Transverse colon (tissue), 4 donors: ENCODE measurements at regions not wholly inside any gene's neighbourhood (a gene's known extent, or its start where the extent isn't known, plus 50 kb on each side); places are given as distances from the start of the nearest gene placed in this dataset.

Experiments
- DNase-seq: peaks from one replicate; pipeline ENCODE4 v3.0.0-alpha.2; 2019
- H3K27ac ChIP-seq, 4 donors: fragments of 200-600 bp; sonication (generic); 2 replicates each; pipeline ENCODE4 v1.5.1; 2016 to 2018; ENCODE audit warnings: inconsistent platforms in 4 of 4
- H3K27me3 ChIP-seq: fragments of 200-600 bp; sonication (generic); 2 replicates; pipeline ENCODE4 v1.5.1; 2017; ENCODE audit warnings: inconsistent platforms
- H3K36me3 ChIP-seq, 4 donors: fragments of 200-600 bp; sonication (generic); 2 replicates each; pipeline ENCODE4 v1.5.1; 2017 to 2019; ENCODE audit warnings: inconsistent platforms in 4 of 4
- H3K4me1 ChIP-seq, 4 donors: fragments of 200-600 bp; sonication (generic); 2 replicates each; pipeline ENCODE4 v1.5.1; 2017 to 2020; ENCODE audit warnings: inconsistent platforms in 4 of 4
- H3K4me3 ChIP-seq, 4 donors: fragments of 200-600 bp; sonication (generic); 1 replicate in 1 of 4; 2 replicates in 3 of 4; pipeline versions ENCODE4 v1.5.1 to v1.6.1; 2017 to 2019; ENCODE audit warnings: inconsistent platforms in 4 of 4
- H3K9me3 ChIP-seq, 2 donors: fragments of 200-600 bp; sonication (generic); 2 replicates each; pipeline ENCODE4 v1.5.1; 2017 to 2019; ENCODE audit warnings: inconsistent platforms in 2 of 2
- CTCF ChIP-seq, 5 experiments: fragments of 200-600 bp in 3 of 5; fragments of 450-650 bp in 2 of 5; sonication (generic) in 3 of 5; IDR thresholded peaks; 1 replicate in 2 of 5; 2 replicates in 3 of 5; pipeline ENCODE4 v1.5.1; 2016 to 2017; ENCODE audit warnings: antibody characterized with exemption in 5 of 5, inconsistent platforms in 3 of 5, mild to moderate bottlenecking in 2 of 5, moderate library complexity in 1 of 5
- EP300 ChIP-seq: sonication (generic); formaldehyde crosslinking; IDR thresholded peaks from one replicate; pipeline ENCODE4 v1.6.1; 2017; ENCODE audit warnings: antibody characterized with exemption, low read depth
- POLR2A ChIP-seq: fragments of 450-650 bp; IDR thresholded peaks from one replicate; pipeline ENCODE4 v1.6.1; 2016; ENCODE audit warnings: antibody characterized with exemption, mild to moderate bottlenecking, moderate library complexity
- POLR2AphosphoS5 ChIP-seq, 3 donors: sonication (generic); formaldehyde crosslinking; IDR thresholded peaks; one replicate each; pipeline ENCODE4 v1.6.1; 2016; ENCODE audit warnings: antibody characterized with exemption in 3 of 3
- WGBS, 2 donors: methylation state at CpG; one replicate each; pipeline ENCODE4 v1.1.5; 2018; ENCODE audit warnings: low coverage in 1 of 2; 5-methylcytosine and 5-hydroxymethylcytosine counted together
- in situ Hi-C, 4 donors: fragments of 200-750 bp; cut with MboI; loops; one replicate each; pipeline versions ENCODE4 v1.15.0 to v1.15.1; 2017; ENCODE audit warnings: low sequenced_read_pairs in 3 of 4, low pct_ligation_motif_present in 1 of 4, low pct_unique_long_range_greater_than_20kb in 1 of 4
- intact Hi-C: fragments of 100-400 bp; cut with DNase I; formaldehyde crosslinking; loops from one replicate; pipeline ENCODE4 v1.15.1; 2023; ENCODE audit warnings: low total_unique reads

GRCh38 chr14:80105488-80105994, 105.8 kb downstream of the DIO2 start:
- TF ChIP-seq CTCF (IDR thresholded peaks at IDR 0.05) (no peak), EP300 (no peak), POLR2AphosphoS5 (IDR thresholded peaks at IDR 0.05) (no peak), POLR2A (no peak)
- in situ Hi-C loops (no loop called here), intact Hi-C loops (no loop called here)
- no peaks in the 10 kb centered on the region for H3K27me3 ChIP-seq
- H3K4me1 ChIP-seq, result no peaks in the 10 kb centered on the region
- H3K9me3 ChIP-seq, result no peaks in the 10 kb centered on the region
- no peak overlapping the region for H3K4me3 ChIP-seq
- H3K36me3 ChIP-seq, result no peaks in the 10 kb centered on the region
- DNase-seq, result no peak
- WGBS, 2 donors, result 44 to 54% methylated on average over 5 of the region's 5 CpGs
- no peak overlapping the region for H3K27ac ChIP-seq

DNA sequence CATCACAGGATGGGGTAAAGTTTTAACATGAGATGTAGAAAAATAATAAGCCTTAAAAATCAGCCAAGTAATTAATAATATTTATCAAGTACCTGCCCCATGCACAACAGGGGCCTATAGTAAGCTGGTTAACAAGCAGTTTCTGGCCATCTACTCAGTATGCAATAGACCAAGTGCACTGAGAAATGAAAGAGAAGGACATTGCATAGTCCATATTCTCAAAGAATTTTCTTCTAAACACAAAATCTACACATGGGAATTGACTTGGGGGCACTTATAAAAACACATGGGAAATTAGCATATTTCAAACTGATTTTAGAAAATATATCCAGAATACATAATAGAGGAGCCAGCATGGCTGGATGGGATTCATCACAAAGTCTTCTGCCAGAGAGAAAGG, 109.5 kb downstream of the DIO2 start:
- Histone ChIP-seq H3K4me3 (no peak overlapping the region), H3K27ac (no peak overlapping the region), H3K4me1 (no peaks in the 10 kb centered on the region), H3K36me3 (no peaks in the 10 kb centered on the region), H3K27me3 (no peaks in the 10 kb centered on the region), H3K9me3 (no peaks in the 10 kb centered on the region)
- no peak for TF ChIP-seq EP300
- no peak for TF ChIP-seq POLR2AphosphoS5 (IDR thresholded peaks at IDR 0.05)
- no peak for TF ChIP-seq POLR2A
- no peak for TF ChIP-seq CTCF (IDR thresholded peaks at IDR 0.05)
- intact Hi-C loops, result no loop called here
- DNase-seq, result no peak
- in situ Hi-C loops, result no loop called here

DNA sequence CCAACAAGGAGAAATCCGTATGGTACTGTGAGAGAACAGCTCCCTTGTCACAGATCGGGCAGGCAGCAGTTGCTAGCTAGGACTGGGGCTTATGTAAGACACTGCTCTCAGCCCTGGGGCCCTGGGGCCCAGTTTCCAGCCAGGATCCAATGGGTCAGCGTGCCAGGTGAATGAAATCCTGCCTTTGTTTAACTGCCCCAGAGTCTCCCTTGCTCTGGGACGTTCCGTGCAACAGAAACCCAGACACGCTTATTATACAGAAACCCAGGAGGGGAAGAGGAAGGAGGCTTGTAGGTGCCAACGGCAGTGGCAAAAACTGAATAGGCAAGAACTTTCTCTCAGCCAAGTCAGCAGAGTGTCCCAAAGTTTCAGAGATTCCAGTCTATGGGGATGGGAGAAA, 110.6 kb downstream of the DIO2 start:
- no peaks in the 10 kb centered on the region for H3K9me3 ChIP-seq
- H3K4me3 ChIP-seq, result no peak overlapping the region
- no peaks in the 10 kb centered on the region for H3K36me3 ChIP-seq
- H3K4me1 ChIP-seq, result no peaks in the 10 kb centered on the region
- intact Hi-C loops, result no loop called here
- no peak overlapping the region for H3K27ac ChIP-seq
- H3K27me3 ChIP-seq, result no peaks in the 10 kb centered on the region
- 66 to 87% methylated on average over 2 to 7 of the region's 7 CpGs for WGBS, 2 donors
- in situ Hi-C loops, result no loop called here
- no peak for DNase-seq
- TF ChIP-seq POLR2A (no peak), EP300 (no peak), CTCF (IDR thresholded peaks at IDR 0.05) (no peak), POLR2AphosphoS5 (IDR thresholded peaks at IDR 0.05) (no peak)

- no peaks in the 10 kb centered on the region for H3K36me3 ChIP-seq
- 86 to 89% methylated on average over 4 of the region's 4 CpGs for WGBS, 2 donors
- no peak overlapping the region for H3K27ac ChIP-seq
- TF ChIP-seq EP300 (no peak), POLR2A (no peak), CTCF (IDR thresholded peaks at IDR 0.05) (no peak), POLR2AphosphoS5 (IDR thresholded peaks at IDR 0.05) (no peak)
- H3K9me3 ChIP-seq, result no peaks in the 10 kb centered on the region
- H3K4me1 ChIP-seq, result no peaks in the 10 kb centered on the region
- intact Hi-C loops (no loop called here), in situ Hi-C loops (no loop called here)
- H3K4me3 ChIP-seq, result no peak overlapping the region
- no peaks in the 10 kb centered on the region for H3K27me3 ChIP-seq
- DNase-seq, result no peak
Observed at GRCh38 chr14:80095623-80096022, 115.7 kb downstream of the DIO2 start.
